ENCODE measurements at regions not wholly inside any gene's neighbourhood (a gene's known extent, or its start where the extent isn't known, plus 50 kb on each side); places are given as distances from the start of the nearest gene placed in this dataset.

- Histone ChIP-seq H3K9ac (ENCODE audit: low read length) (no peak overlapping the region), H3K4me3 (ENCODE audit: low read length) (no peak overlapping the region), H3K9me3 (ENCODE audit: low read length) (no peaks in the 10 kb centered on the region), H3K27ac (ENCODE audit: low read length) (no peak overlapping the region), H3K4me2 (ENCODE audit: low read length) (no peak overlapping the region), H3K36me3 (ENCODE audit: insufficient read depth, low read length) (no peaks in the 10 kb centered on the region), H3K9me2 (ENCODE audit: insufficient read depth, low read length) (no peaks in the 10 kb centered on the region), H3K27me3 (ENCODE audit: insufficient read depth, low read depth, low read length) (no peaks in the 10 kb centered on the region), H3F3A (ENCODE audit: insufficient read depth, low read length, poor library complexity, severe bottlenecking) (no peaks in the 10 kb centered on the region), H4K20me1 (ENCODE audit: insufficient read depth) (no peaks in the 10 kb centered on the region), H2AFZ (ENCODE audit: low read depth, low read length) (no peak overlapping the region), H3K79me2 (replicated peaks; ENCODE audit: insufficient read depth, low read length) (no peaks in the 10 kb centered on the region)
- no peak for TF ChIP-seq EZH2 (IDR thresholded peaks at IDR 0.05; ENCODE audit: borderline replicate concordance, insufficient read depth, low read length, poor library complexity, severe bottlenecking)
- TF ChIP-seq EP300 (conservative IDR thresholded peaks at IDR 0.05; ENCODE audit: poor library complexity, severe bottlenecking): no peak
- TF ChIP-seq RAD21 (conservative IDR thresholded peaks at IDR 0.05): no peak
- TF ChIP-seq SMC3 (conservative IDR thresholded peaks at IDR 0.05; ENCODE audit: poor library complexity): no peak
- TF ChIP-seq REST (IDR thresholded peaks at IDR 0.05; ENCODE audit: borderline replicate concordance): no peak
- TF ChIP-seq POLR2AphosphoS5 (IDR thresholded peaks at IDR 0.05): no peak
- no peak for TF ChIP-seq TAF1 (IDR thresholded peaks at IDR 0.05; ENCODE audit: low read depth)
- TF ChIP-seq CTCF (IDR thresholded peaks at IDR 0.05; ENCODE audit: poor library complexity, severe bottlenecking): no peak
- no peak for TF ChIP-seq MXI1 (conservative IDR thresholded peaks at IDR 0.05; ENCODE audit: poor library complexity, severe bottlenecking)
Measured at GRCh38 chr14:104502060-104502459, 77.5 kb upstream of the C14orf180 start.

GRCh38 chr14:104503691-104504090 lies 75.9 kb upstream of the C14orf180 start:
- Histone ChIP-seq H3K27me3 (ENCODE audit: insufficient read depth, low read depth, low read length) (no peaks in the 10 kb centered on the region), H3K4me2 (ENCODE audit: low read length) (no peak overlapping the region), H2AFZ (ENCODE audit: low read depth, low read length) (no peak overlapping the region)

More at GRCh38 chr14:104503691-104504090, 75.9 kb upstream of the C14orf180 start:
- Histone ChIP-seq H4K20me1 (ENCODE audit: insufficient read depth) (no peaks in the 10 kb centered on the region), H3K9me3 (ENCODE audit: low read length) (no peaks in the 10 kb centered on the region), H3K27ac (ENCODE audit: low read length) (no peak overlapping the region), H3K4me3 (ENCODE audit: low read length) (no peak overlapping the region), H3F3A (ENCODE audit: insufficient read depth, low read length, poor library complexity, severe bottlenecking) (no peaks in the 10 kb centered on the region), H3K79me2 (replicated peaks; ENCODE audit: insufficient read depth, low read length) (no peaks in the 10 kb centered on the region), H3K9ac (ENCODE audit: low read length) (no peak overlapping the region), H3K9me2 (ENCODE audit: insufficient read depth, low read length) (no peaks in the 10 kb centered on the region), H3K36me3 (ENCODE audit: insufficient read depth, low read length) (no peaks in the 10 kb centered on the region)
- TF ChIP-seq EP300 (conservative IDR thresholded peaks at IDR 0.05; ENCODE audit: poor library complexity, severe bottlenecking): no peak
- TF ChIP-seq TAF1 (IDR thresholded peaks at IDR 0.05; ENCODE audit: low read depth): no peak
- TF ChIP-seq MXI1 (conservative IDR thresholded peaks at IDR 0.05; ENCODE audit: poor library complexity, severe bottlenecking): no peak
- no peak for TF ChIP-seq POLR2AphosphoS5 (IDR thresholded peaks at IDR 0.05)
- no peak for TF ChIP-seq EZH2 (IDR thresholded peaks at IDR 0.05; ENCODE audit: borderline replicate concordance, insufficient read depth, low read length, poor library complexity, severe bottlenecking)
- no peak for TF ChIP-seq REST (IDR thresholded peaks at IDR 0.05; ENCODE audit: borderline replicate concordance)
- TF ChIP-seq SMC3 (conservative IDR thresholded peaks at IDR 0.05; ENCODE audit: poor library complexity): no peak
- TF ChIP-seq RAD21 (conservative IDR thresholded peaks at IDR 0.05): no peak
- TF ChIP-seq CTCF (IDR thresholded peaks at IDR 0.05; ENCODE audit: poor library complexity, severe bottlenecking): no peak
